CD4-positive, alpha-beta T cell (primary cell): ENCODE measurements at regions not wholly inside any gene's neighbourhood (a gene's known extent, or its start where the extent isn't known, plus 50 kb on each side); places are given as distances from the start of the nearest gene placed in this dataset.
"Not testable (repeated sequence)": the region's sequence is repeated elsewhere in the genome, so short reads cannot be mapped to it uniquely, and the experiment has no call there.

Experiments
- ATAC-seq: fragments of 200-7000 bp; cut with Tn5 transposase; one replicate; pipeline ENCODE4 v1.10.0; 2022; ENCODE audit warnings: mild to moderate bottlenecking; ENCODE audit not compliant: poor library complexity
- CTCF ChIA-PET: fragments of 350-600 bp; sonication (Branson Sonifier 250); formaldehyde crosslinking; loops from one replicate; lab custom pipeline; 2021; ENCODE audit warnings: antibody characterized with exemption, inconsistent platforms; lab: Charles Lee
- POLR2A ChIA-PET: fragments of 350-600 bp; sonication (Branson Sonifier 250); formaldehyde crosslinking; loops from one replicate; lab custom pipeline; 2021; ENCODE audit warnings: antibody characterized with exemption, inconsistent platforms; lab: Charles Lee
- DNase-seq, 14 experiments: peaks; one replicate each; pipeline ENCODE4 v3.0.0-alpha.2; 2013 to 2020; ENCODE audit warnings: mixed read lengths in 2 of 14
- H3K27ac ChIP-seq, 2 donors: one replicate each; pipeline versions ENCODE4 v1.5.1 to v1.7.0; 2013; ENCODE audit warnings: low read length in 2 of 2, low read depth in 1 of 2, mild to moderate bottlenecking in 1 of 2
- H3K27me3 ChIP-seq, 2 experiments: 1 replicate in 1 of 2; 2 replicates in 1 of 2; pipeline versions ENCODE4 v1.6.1 to v1.7.0; 2013; ENCODE audit warnings: low read length in 2 of 2, control low read depth in 1 of 2, mild to moderate bottlenecking in 1 of 2, moderate library complexity in 1 of 2; ENCODE audit not compliant: insufficient read depth in 2 of 2, control insufficient read depth in 1 of 2
- H3K36me3 ChIP-seq: one replicate; pipeline ENCODE4 v1.6.1; 2013; ENCODE audit warnings: low read length, control low read depth; ENCODE audit not compliant: insufficient read depth
- H3K4me1 ChIP-seq: one replicate; pipeline ENCODE4 v1.6.1; 2013; ENCODE audit warnings: low read length, control low read depth; ENCODE audit not compliant: insufficient read depth
- H3K4me3 ChIP-seq: one replicate; pipeline ENCODE4 v1.5.1; 2013; ENCODE audit warnings: mild to moderate bottlenecking, low read length, moderate library complexity
- H3K9me3 ChIP-seq, 2 experiments: 1 replicate in 1 of 2; 2 replicates in 1 of 2; pipeline versions ENCODE4 v1.6.1 to v1.7.0; 2013; ENCODE audit warnings: low read length in 2 of 2, mild to moderate bottlenecking in 2 of 2, control low read depth in 1 of 2, moderate library complexity in 1 of 2; ENCODE audit not compliant: control insufficient read depth in 1 of 2, insufficient read depth in 1 of 2
- H3K27ac Mint-ChIP-seq: one replicate; pipeline ENCODE4 v1.8.0; 2020; ENCODE audit warnings: mixed read lengths
- H3K27me3 Mint-ChIP-seq: one replicate; pipeline ENCODE4 v1.8.0; 2021; ENCODE audit warnings: mixed read lengths
- H3K36me3 Mint-ChIP-seq: one replicate; pipeline ENCODE4 v1.8.0; 2021; ENCODE audit warnings: low read depth, mixed read lengths
- H3K4me1 Mint-ChIP-seq: one replicate; pipeline ENCODE4 v1.8.0; 2021; ENCODE audit warnings: low read depth, mixed read lengths
- H3K4me3 Mint-ChIP-seq: one replicate; pipeline ENCODE4 v1.8.0; 2020; ENCODE audit warnings: mild to moderate bottlenecking, mixed read lengths
- H3K9me3 Mint-ChIP-seq: one replicate; pipeline ENCODE4 v1.8.0; 2020; ENCODE audit warnings: mixed read lengths
- intact Hi-C, 2 experiments: fragments of 100-400 bp; cut with DNase I in 1 of 2; cut with micrococcal nuclease in 1 of 2; formaldehyde crosslinking; loops; one replicate each; pipeline versions ENCODE4 v1.15.1 to v1.9.0; 2023 to 2025; cut with DNase I, micrococcal nuclease
- TF ChIP-seq, protein P1 (sequence below): fragments of 200-600 bp; IDR thresholded peaks from one replicate; pipeline ENCODE4 v1.8.0; 2022; ENCODE audit warnings: antibody characterized with exemption, mild to moderate bottlenecking

DNA sequence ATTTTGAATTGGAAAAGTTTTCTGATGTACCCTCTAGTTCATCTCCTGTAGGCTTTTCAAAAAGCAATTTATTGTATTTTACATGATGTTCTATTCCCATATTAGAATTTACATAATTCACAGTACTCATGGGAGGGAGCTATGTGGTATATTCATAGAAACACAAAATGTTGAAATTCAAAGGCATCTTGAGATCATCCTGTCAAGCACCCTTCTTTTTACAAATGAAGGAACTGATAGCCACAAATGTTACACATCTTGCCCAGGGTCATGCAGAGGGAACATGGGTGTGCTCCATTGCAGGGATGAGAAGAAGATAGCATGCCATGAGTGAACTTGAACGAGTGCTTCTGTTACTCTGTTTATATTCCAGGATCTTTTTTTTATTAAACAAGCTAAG lies 228.8 kb downstream of the ZNF92 start:
- DNase-seq, H3K4me1 ChIP-seq, ATAC-seq, POLR2A ChIA-PET, H3K9me3 Mint-ChIP-seq, H3K4me3 ChIP-seq, H3K4me3 Mint-ChIP-seq, H3K27ac ChIP-seq, H3K36me3 Mint-ChIP-seq, H3K4me1 Mint-ChIP-seq, H3K36me3 ChIP-seq, H3K27ac Mint-ChIP-seq, CTCF ChIA-PET, H3K27me3 ChIP-seq, H3K9me3 ChIP-seq, intact Hi-C loops: not testable (repeated sequence)
- H3K27me3 Mint-ChIP-seq: peaks cover 56% of the 10 kb centered on the region

DNA sequence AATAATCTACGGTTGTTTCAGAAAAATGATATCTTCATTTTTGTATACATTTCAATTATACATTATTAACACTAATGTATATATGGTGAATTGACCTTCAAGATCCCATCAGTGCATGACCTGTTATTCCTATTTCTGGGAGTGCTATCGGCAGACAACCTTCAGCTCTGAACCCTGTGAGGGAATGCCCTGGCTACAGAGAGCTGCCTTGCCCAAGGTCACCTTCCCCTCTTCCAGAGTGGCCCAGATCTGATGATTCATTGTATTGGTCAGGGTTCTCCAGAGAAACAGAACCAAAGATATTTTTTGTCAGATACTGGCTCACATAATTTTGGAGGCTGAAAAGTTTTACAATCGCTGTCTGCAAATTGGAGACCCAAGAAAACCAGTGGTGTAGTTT lies 235.5 kb downstream of the ZNF92 start:
- ATAC-seq (no peak), DNase-seq (no peak)
- H3K27me3 ChIP-seq: peaks cover 0 to 3% of the 10 kb centered on the region in 2 experiments
- no peak overlapping the region for H3K27ac Mint-ChIP-seq
- CTCF ChIA-PET: no interaction called here
- no peaks in the 10 kb centered on the region for H3K4me1 ChIP-seq
- H3K27ac ChIP-seq: no peak overlapping the region
- no peaks in the 10 kb centered on the region for H3K9me3 Mint-ChIP-seq
- no peak overlapping the region for H3K4me3 Mint-ChIP-seq
- no peaks in the 10 kb centered on the region for H3K36me3 Mint-ChIP-seq
- no peak overlapping the region for H3K4me3 ChIP-seq
- no peaks in the 10 kb centered on the region for H3K36me3 ChIP-seq
- no peaks in the 10 kb centered on the region for H3K4me1 Mint-ChIP-seq
- TF ChIP-seq, protein P1, sequence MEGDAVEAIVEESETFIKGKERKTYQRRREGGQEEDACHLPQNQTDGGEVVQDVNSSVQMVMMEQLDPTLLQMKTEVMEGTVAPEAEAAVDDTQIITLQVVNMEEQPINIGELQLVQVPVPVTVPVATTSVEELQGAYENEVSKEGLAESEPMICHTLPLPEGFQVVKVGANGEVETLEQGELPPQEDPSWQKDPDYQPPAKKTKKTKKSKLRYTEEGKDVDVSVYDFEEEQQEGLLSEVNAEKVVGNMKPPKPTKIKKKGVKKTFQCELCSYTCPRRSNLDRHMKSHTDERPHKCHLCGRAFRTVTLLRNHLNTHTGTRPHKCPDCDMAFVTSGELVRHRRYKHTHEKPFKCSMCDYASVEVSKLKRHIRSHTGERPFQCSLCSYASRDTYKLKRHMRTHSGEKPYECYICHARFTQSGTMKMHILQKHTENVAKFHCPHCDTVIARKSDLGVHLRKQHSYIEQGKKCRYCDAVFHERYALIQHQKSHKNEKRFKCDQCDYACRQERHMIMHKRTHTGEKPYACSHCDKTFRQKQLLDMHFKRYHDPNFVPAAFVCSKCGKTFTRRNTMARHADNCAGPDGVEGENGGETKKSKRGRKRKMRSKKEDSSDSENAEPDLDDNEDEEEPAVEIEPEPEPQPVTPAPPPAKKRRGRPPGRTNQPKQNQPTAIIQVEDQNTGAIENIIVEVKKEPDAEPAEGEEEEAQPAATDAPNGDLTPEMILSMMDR: no peak
- intact Hi-C loops: no loop called here
- H3K27me3 Mint-ChIP-seq: peaks cover 60% of the 10 kb centered on the region
- H3K9me3 ChIP-seq: no peaks in the 10 kb centered on the region
- POLR2A ChIA-PET: no interaction called here

DNA sequence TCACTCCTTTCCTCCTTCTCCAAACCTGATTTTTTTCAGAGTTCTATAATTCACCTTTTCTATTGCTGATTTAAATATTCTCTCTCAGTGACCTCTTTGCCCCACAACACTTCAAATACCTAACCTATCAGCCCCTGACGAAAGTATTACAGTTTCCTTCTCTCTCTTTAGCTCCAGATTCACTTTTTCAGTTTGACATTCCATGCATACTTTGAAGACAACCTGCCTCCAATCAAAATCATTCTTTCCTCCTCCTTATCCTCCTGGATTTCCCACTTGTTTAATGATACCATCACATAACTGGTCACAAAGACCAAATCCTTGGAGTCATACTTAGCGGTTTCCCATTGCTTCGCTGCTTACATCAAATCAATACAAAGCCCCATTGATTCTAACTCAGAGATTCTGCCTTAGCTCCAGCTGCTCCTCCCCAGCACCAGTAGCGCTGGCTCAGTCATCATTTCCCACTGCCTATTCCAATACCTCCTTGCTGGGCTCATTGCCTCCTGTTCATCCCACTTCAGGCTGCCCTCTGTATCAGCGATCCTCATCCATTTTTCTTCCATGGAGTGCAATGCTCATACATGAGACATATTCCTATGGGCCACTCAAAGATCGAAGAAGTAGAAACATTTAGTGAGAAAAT lies 240.1 kb downstream of the ZNF92 start:
- POLR2A ChIA-PET, H3K4me1 Mint-ChIP-seq, H3K27ac ChIP-seq, H3K4me3 Mint-ChIP-seq, H3K9me3 ChIP-seq, ATAC-seq, intact Hi-C loops, H3K4me1 ChIP-seq, H3K9me3 Mint-ChIP-seq, DNase-seq, CTCF ChIA-PET, H3K36me3 Mint-ChIP-seq, H3K4me3 ChIP-seq, H3K36me3 ChIP-seq, H3K27ac Mint-ChIP-seq, H3K27me3 ChIP-seq: not testable (repeated sequence)
- peaks cover 76% of the 10 kb centered on the region for H3K27me3 Mint-ChIP-seq

DNA sequence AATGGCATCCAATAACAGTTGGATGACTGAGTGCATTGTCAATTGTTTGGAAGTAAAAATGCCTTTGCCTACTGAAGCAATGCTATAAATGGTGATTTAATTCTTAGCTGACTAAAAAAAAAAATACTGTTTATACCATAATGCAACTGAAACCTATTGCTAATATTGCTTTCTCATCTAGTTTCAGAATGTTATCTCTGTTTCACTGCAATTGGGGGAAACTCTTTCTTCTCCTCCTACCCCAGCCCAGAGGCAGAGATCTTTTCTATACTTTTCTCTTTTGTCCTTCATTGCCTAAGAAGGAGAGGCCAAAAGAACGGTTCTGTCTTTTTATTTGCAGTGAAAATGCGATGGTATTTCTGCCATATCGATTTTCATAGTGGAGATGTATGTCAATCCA lies 242.5 kb downstream of the ZNF92 start:
- DNase-seq, H3K27me3 ChIP-seq, POLR2A ChIA-PET, H3K4me1 ChIP-seq, H3K4me3 Mint-ChIP-seq, ATAC-seq, H3K27ac Mint-ChIP-seq, CTCF ChIA-PET, H3K36me3 Mint-ChIP-seq, H3K27ac ChIP-seq, intact Hi-C loops, H3K4me3 ChIP-seq, H3K9me3 Mint-ChIP-seq, H3K9me3 ChIP-seq, H3K4me1 Mint-ChIP-seq, H3K36me3 ChIP-seq: not testable (repeated sequence)
- H3K27me3 Mint-ChIP-seq: peaks cover 63% of the 10 kb centered on the region

DNA sequence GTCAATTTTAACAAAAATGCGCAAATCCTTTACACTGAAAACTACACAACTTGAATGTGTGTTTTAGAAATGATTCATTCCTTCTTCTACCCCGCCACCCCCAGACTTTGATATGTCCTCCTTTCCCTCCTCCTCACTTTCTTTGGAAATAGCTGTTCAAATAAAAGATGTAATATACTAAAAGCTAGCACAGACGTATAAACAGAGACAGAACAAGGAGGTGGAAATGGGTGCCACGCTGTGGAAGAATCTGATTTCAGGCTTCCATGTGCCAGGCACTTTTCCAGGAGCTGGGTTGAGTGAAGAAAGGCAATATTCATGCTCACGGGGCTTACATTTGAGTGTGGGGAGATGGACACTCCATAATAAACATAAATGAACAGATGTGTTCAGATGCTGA lies 246.6 kb downstream of the ZNF92 start:
- H3K27me3 Mint-ChIP-seq: peaks cover 46% of the 10 kb centered on the region
- H3K36me3 Mint-ChIP-seq, H3K4me3 ChIP-seq, POLR2A ChIA-PET, intact Hi-C loops, H3K27ac ChIP-seq, DNase-seq, H3K4me3 Mint-ChIP-seq, ATAC-seq, H3K27me3 ChIP-seq, H3K36me3 ChIP-seq, H3K27ac Mint-ChIP-seq, H3K9me3 Mint-ChIP-seq, CTCF ChIA-PET, H3K4me1 ChIP-seq, H3K4me1 Mint-ChIP-seq, H3K9me3 ChIP-seq: not testable (repeated sequence)
